B cell (primary cell): ENCODE measurements at regions not wholly inside any gene's neighbourhood (a gene's known extent, or its start where the extent isn't known, plus 50 kb on each side); places are given as distances from the start of the nearest gene placed in this dataset.

ENCODE experiments used
- ATAC-seq: fragments of 200-7000 bp; cut with Tn5 transposase; one replicate; pipeline ENCODE4 v1.10.0; 2021; ENCODE audit warnings: low read depth, mild to moderate bottlenecking, moderate number of reproducible peaks, moderate library complexity
- CTCF ChIA-PET: fragments of 350-600 bp; sonication (Branson Sonifier 250); formaldehyde crosslinking; loops from one replicate; lab custom pipeline; 2021; ENCODE audit warnings: antibody characterized with exemption, inconsistent platforms; lab: Charles Lee
- POLR2A ChIA-PET: fragments of 350-600 bp; sonication (Branson Sonifier 250); formaldehyde crosslinking; loops from one replicate; lab custom pipeline; 2021; ENCODE audit warnings: antibody characterized with exemption; lab: Charles Lee
- DNase-seq: peaks from one replicate; pipeline ENCODE4 v3.0.0; 2013
- H2AFZ ChIP-seq: 2 replicates; pipeline ENCODE4 v1.6.1; 2012; ENCODE audit warnings: mild to moderate bottlenecking, low read depth, low read length; ENCODE audit not compliant: insufficient read depth, poor library complexity, severe bottlenecking
- H3K27ac ChIP-seq, 2 donors: 1 replicate in 1 of 2; 2 replicates in 1 of 2; pipeline ENCODE4 v1.5.1; 2012 to 2013; ENCODE audit warnings: low read length in 2 of 2, mild to moderate bottlenecking in 2 of 2, moderate library complexity in 1 of 2
- H3K27me3 ChIP-seq, 4 experiments: fragments of 200-600 bp in 1 of 4; sonication (generic) in 1 of 4; replicated peaks in 1 of 4; 1 replicate in 2 of 4; 2 replicates in 2 of 4; pipeline versions ENCODE4 v1.6.1 to v1.7.0; 2013 to 2016; ENCODE audit warnings: low read length in 3 of 4, mild to moderate bottlenecking in 2 of 4, mixed read lengths in 1 of 4, moderate library complexity in 1 of 4; ENCODE audit not compliant: insufficient read depth in 4 of 4, control insufficient read depth in 3 of 4; ENCODE audit errors: control extremely low read depth in 1 of 4
- H3K36me3 ChIP-seq, 2 experiments: replicated peaks in 1 of 2; 1 replicate in 1 of 2; 2 replicates in 1 of 2; pipeline versions ENCODE4 v1.6.1 to v1.7.1; 2013; ENCODE audit warnings: low read length in 1 of 2; ENCODE audit not compliant: insufficient read depth in 2 of 2, control insufficient read depth in 1 of 2; ENCODE audit errors: control extremely low read depth in 1 of 2, extremely low read depth in 1 of 2
- H3K4me1 ChIP-seq, 2 donors: fragments of 200-600 bp in 1 of 2; sonication (generic) in 1 of 2; 1 replicate in 1 of 2; 2 replicates in 1 of 2; pipeline versions ENCODE4 v1.5.1 to v1.6.1; 2013 to 2017; ENCODE audit warnings: low read length in 2 of 2; ENCODE audit not compliant: control insufficient read depth in 2 of 2, insufficient read depth in 2 of 2
- H3K4me2 ChIP-seq: replicated peaks from 2 replicates; pipeline ENCODE3; 2012; ENCODE audit warnings: mild to moderate bottlenecking, low read depth, low read length; ENCODE audit not compliant: poor library complexity, severe bottlenecking
- H3K4me3 ChIP-seq, 5 experiments: fragments of 200-600 bp in 1 of 5; sonication (generic) in 1 of 5; 1 replicate in 3 of 5; 2 replicates in 2 of 5; pipeline versions ENCODE4 v1.5.1 to v1.7.0; 2011 to 2016; ENCODE audit warnings: low read length in 4 of 5, mild to moderate bottlenecking in 4 of 5, low read depth in 2 of 5, control low read depth in 1 of 5, moderate library complexity in 1 of 5; ENCODE audit not compliant: insufficient read depth in 1 of 5; ENCODE audit errors: control extremely low read depth in 1 of 5, extremely low read depth in 1 of 5
- H3K79me2 ChIP-seq: fragments of 200-600 bp; sonication (generic); one replicate; pipeline ENCODE4 v1.6.0; 2016; ENCODE audit warnings: low read length; ENCODE audit not compliant: control insufficient read depth, insufficient read depth
- H3K9ac ChIP-seq: fragments of 200-600 bp; sonication (generic); 2 replicates; pipeline ENCODE4 v1.6.1; 2017; ENCODE audit warnings: mild to moderate bottlenecking, low read length, moderate library complexity
- H3K9me3 ChIP-seq, 3 donors: one replicate each; pipeline versions ENCODE4 v1.6.1 to v1.7.1; 2013; ENCODE audit warnings: low read length in 2 of 3; ENCODE audit not compliant: control insufficient read depth in 2 of 3, insufficient read depth in 1 of 3; ENCODE audit errors: control extremely low read depth in 1 of 3
- H4K20me1 ChIP-seq: 2 replicates; pipeline ENCODE4 v1.6.0; 2012; ENCODE audit warnings: mild to moderate bottlenecking, low read length; ENCODE audit not compliant: insufficient read depth, control insufficient read depth, poor library complexity, severe bottlenecking
- H3K27ac Mint-ChIP-seq: one replicate; pipeline ENCODE4 v1.8.0; 2021; ENCODE audit warnings: mixed read lengths
- H3K27me3 Mint-ChIP-seq: one replicate; pipeline ENCODE4 v1.8.0; 2021; ENCODE audit warnings: mixed read lengths
- H3K4me1 Mint-ChIP-seq: one replicate; pipeline ENCODE4 v1.8.0; 2021; ENCODE audit warnings: mixed read lengths
- H3K4me3 Mint-ChIP-seq: one replicate; pipeline ENCODE4 v1.8.0; 2021; ENCODE audit warnings: mixed read lengths
- H3K9me3 Mint-ChIP-seq: one replicate; pipeline ENCODE4 v1.8.0; 2022; ENCODE audit warnings: mixed read lengths; ENCODE audit not compliant: insufficient read depth
- CTCF ChIP-seq: fragments of 200-600 bp; IDR thresholded peaks from one replicate; pipeline ENCODE4 v1.8.0; 2022; ENCODE audit warnings: antibody characterized with exemption, mild to moderate bottlenecking
- EZH2 ChIP-seq: IDR thresholded peaks from 2 replicates; pipeline ENCODE4 v1.6.1; 2012; ENCODE audit warnings: borderline replicate concordance, low read depth, mild to moderate bottlenecking, moderate library complexity, low read length; ENCODE audit not compliant: insufficient read depth, poor library complexity, severe bottlenecking
- WGBS: methylation state at CpG from one replicate; pipeline ENCODE4 v1.1.5; 2013; ENCODE audit warnings: missing lambda C conversion rate; ENCODE audit not compliant: insufficient coverage; 5-methylcytosine and 5-hydroxymethylcytosine counted together
- intact Hi-C: fragments of 100-400 bp; cut with micrococcal nuclease; formaldehyde crosslinking; loops from one replicate; pipeline ENCODE4 v1.10.0; 2022

- Mint-ChIP-seq H3K27ac (no peak overlapping the region), H3K4me1 (peaks cover 28% of the 10 kb centered on the region), H3K27me3 (peaks cover 3% of the 10 kb centered on the region), H3K4me3 (no peak overlapping the region), H3K9me3 (no peaks in the 10 kb centered on the region)
- no peaks in the 10 kb centered on the region for H3K9me3 ChIP-seq
- ChIA-PET CTCF (interaction anchor here (0.6 kb wide), 1 partner anchor 120 kb away, joined by 3 read pairs; no protein-coding TSS in a partner anchor), POLR2A (no interaction called here)
- no peak overlapping the region for H3K4me3 ChIP-seq
- no peaks in the 10 kb centered on the region for H3K36me3 ChIP-seq
- H3K79me2 ChIP-seq = no peaks in the 10 kb centered on the region
- intact Hi-C loops = no loop called here
- H4K20me1 ChIP-seq = no peaks in the 10 kb centered on the region
- TF ChIP-seq CTCF (no peak), EZH2 (no peak)
- ATAC-seq = no peak
- no peak overlapping the region for H3K9ac ChIP-seq
- H3K4me1 ChIP-seq = peaks cover 28 to 35% of the 10 kb centered on the region in 2 donors
- no peak overlapping the region for H3K4me2 ChIP-seq
- H3K27ac ChIP-seq = no peak overlapping the region
- no peak for DNase-seq
- no peak overlapping the region for H2AFZ ChIP-seq
- H3K27me3 ChIP-seq = no peaks in the 10 kb centered on the region
Measured at GRCh38 chr10:28363376-28363775, 60.5 kb upstream of the MPP7 start.

GRCh38 chr10:28365840-28366239, 63.0 kb upstream of the MPP7 start:
- Histone ChIP-seq H2AFZ (peak overlapping the region; percentile 56), H3K4me1 (peaks cover 38 to 46% of the 10 kb centered on the region in 2 donors), H3K4me2 (peak overlapping the region; percentile 9), H3K9ac (no peak overlapping the region), H3K27me3 (no peaks in the 10 kb centered on the region), H3K36me3 (no peaks in the 10 kb centered on the region), H3K9me3 (peaks cover 0 to 5% (median 0%) of the 10 kb centered on the region in 3 donors), H3K27ac (peak overlapping the region in 1 of 2 donors; percentile 78), H3K4me3 (no peak overlapping the region), H3K79me2 (no peaks in the 10 kb centered on the region), H4K20me1 (no peaks in the 10 kb centered on the region)
- ChIA-PET CTCF (interaction anchor here (1.1 to 4.3 kb wide), 5 partner anchors 15 to 115 kb away, joined by 3 to 36 read pairs (median 4); partner anchors contain the start of gene MPP7), POLR2A (no interaction called here)
- Mint-ChIP-seq H3K4me1 (peaks cover 33% of the 10 kb centered on the region), H3K27me3 (no peaks in the 10 kb centered on the region), H3K9me3 (no peaks in the 10 kb centered on the region), H3K4me3 (peak overlapping the region; percentile 55), H3K27ac (peak overlapping the region; percentile 91)
- DNase-seq (no peak), ATAC-seq (no peak)
- WGBS = 82% methylated on average over 1 of the region's 2 CpGs
- intact Hi-C loops = no loop called here
- TF ChIP-seq CTCF = no peak
- no peak for TF ChIP-seq EZH2
